Glomerular endothelial cell (primary cell): ENCODE measurements at regions not wholly inside any gene's neighbourhood (a gene's known extent, or its start where the extent isn't known, plus 50 kb on each side); places are given as distances from the start of the nearest gene placed in this dataset.

Source experiments
- DNase-seq: peaks from one replicate; pipeline ENCODE4 v3.0.0-alpha.2; 2011; ENCODE audit warnings: low read depth, low spot score; ENCODE audit errors: extremely low read depth

GRCh38 chr16:62596125-62596524 is 559.9 kb upstream of the CDH8 start:
- DNase-seq: no peak

GRCh38 chr16:62586128-62586862 is 550.1 kb upstream of the CDH8 start:
- no peak for DNase-seq

- no peak for DNase-seq
These were observed 548.9 kb upstream of the CDH8 start for GRCh38 chr16:62585041-62585545.

GRCh38 chr16:62583414-62583813 is 547.2 kb upstream of the CDH8 start:
- no peak for DNase-seq

- DNase-seq: no peak
These were observed 537.2 kb upstream of the CDH8 start for GRCh38 chr16:62573466-62573865.

GRCh38 chr16:62568926-62569325 is 532.7 kb upstream of the CDH8 start:
- no peak for DNase-seq

- DNase-seq: no peak
These were observed 529.5 kb upstream of the CDH8 start for GRCh38 chr16:62565706-62566105.

- DNase-seq: no peak
These were observed 528.1 kb upstream of the CDH8 start for GRCh38 chr16:62564291-62564690.

- DNase-seq: no peak
These were observed 525.9 kb upstream of the CDH8 start for GRCh38 chr16:62562121-62562520.

GRCh38 chr16:62549875-62550274 is 513.6 kb upstream of the CDH8 start:
- DNase-seq: no peak

GRCh38 chr16:62548095-62548494 is 511.9 kb upstream of the CDH8 start:
- DNase-seq: no peak

GRCh38 chr16:62546701-62547100 is 510.5 kb upstream of the CDH8 start:
- DNase-seq: no peak

- no peak for DNase-seq
These were observed 508.8 kb upstream of the CDH8 start for GRCh38 chr16:62545039-62545438.

GRCh38 chr16:62543516-62543915 is 507.3 kb upstream of the CDH8 start:
- no peak for DNase-seq

- DNase-seq: no peak
These were observed 503.4 kb upstream of the CDH8 start for GRCh38 chr16:62539657-62540056.

- no peak for DNase-seq
These were observed 494.2 kb upstream of the CDH8 start for GRCh38 chr16:62530426-62530825.

GRCh38 chr16:62516001-62516400 is 479.8 kb upstream of the CDH8 start:
- no peak for DNase-seq

GRCh38 chr16:62503073-62503472 is 466.8 kb upstream of the CDH8 start:
- DNase-seq: no peak

- no peak for DNase-seq
These were observed 442.7 kb upstream of the CDH8 start for GRCh38 chr16:62478903-62479458.

- no peak for DNase-seq
These were observed 441.6 kb upstream of the CDH8 start for GRCh38 chr16:62477796-62478195.

GRCh38 chr16:62475573-62475972 is 439.3 kb upstream of the CDH8 start:
- no peak for DNase-seq

GRCh38 chr16:62462971-62463370 is 426.7 kb upstream of the CDH8 start:
- no peak for DNase-seq

GRCh38 chr16:62450291-62450690 is 414.1 kb upstream of the CDH8 start:
- DNase-seq: no peak
